Esophagus squamous epithelium (tissue), 4 donors: ENCODE measurements at regions not wholly inside any gene's neighbourhood (a gene's known extent, or its start where the extent isn't known, plus 50 kb on each side); places are given as distances from the start of the nearest gene placed in this dataset.

Experiments
- CTCF ChIP-seq, 6 experiments: fragments of 450-650 bp in 4 of 6; fragments of 200-600 bp in 2 of 6; sonication (generic) in 2 of 6; IDR thresholded peaks; one replicate each; pipeline ENCODE4 v1.5.1; 2016 to 2019; ENCODE audit warnings: antibody characterized with exemption in 6 of 6, mild to moderate bottlenecking in 4 of 6, moderate library complexity in 4 of 6
- POLR2A ChIP-seq, 4 donors: fragments of 450-650 bp; IDR thresholded peaks; one replicate each; pipeline ENCODE4 v1.6.1; 2017; ENCODE audit warnings: antibody characterized with exemption in 4 of 4, mild to moderate bottlenecking in 4 of 4, moderate library complexity in 3 of 4

- TF ChIP-seq POLR2A (IDR thresholded peaks at IDR 0.05) (no peak), CTCF (IDR thresholded peaks at IDR 0.05) (no peak)
Measured at GRCh38 chr10:105674448-105674847, 1033.4 kb downstream of the SORCS3 start.
